ELR (cell line): ENCODE measurements at regions not wholly inside any gene's neighbourhood (a gene's known extent, or its start where the extent isn't known, plus 50 kb on each side); places are given as distances from the start of the nearest gene placed in this dataset.

Experiments
- DNase-seq: peaks from one replicate; pipeline ENCODE4 v3.0.0-alpha.2; 2015; ENCODE audit warnings: low read depth

DNA sequence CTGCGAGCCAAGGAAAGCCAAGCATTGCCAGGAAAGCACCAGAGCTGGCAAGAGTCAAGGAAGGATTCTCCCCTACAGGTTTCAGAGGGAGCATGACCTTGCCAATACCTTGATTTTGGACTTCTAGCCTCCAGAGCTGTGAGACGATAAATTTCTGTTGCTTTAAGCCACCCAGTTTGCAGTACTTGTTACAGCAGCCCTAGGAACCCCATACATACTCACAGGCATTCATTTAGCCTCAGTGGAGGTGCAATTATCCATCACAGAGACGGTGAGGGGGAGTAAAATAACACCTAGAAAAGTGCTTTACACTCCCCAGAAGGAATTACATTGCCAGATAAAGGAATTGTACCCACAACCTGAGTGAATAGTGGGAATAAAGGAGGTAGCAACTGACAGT is 167.4 kb upstream of the NFIA start:
- no peak for DNase-seq

DNA sequence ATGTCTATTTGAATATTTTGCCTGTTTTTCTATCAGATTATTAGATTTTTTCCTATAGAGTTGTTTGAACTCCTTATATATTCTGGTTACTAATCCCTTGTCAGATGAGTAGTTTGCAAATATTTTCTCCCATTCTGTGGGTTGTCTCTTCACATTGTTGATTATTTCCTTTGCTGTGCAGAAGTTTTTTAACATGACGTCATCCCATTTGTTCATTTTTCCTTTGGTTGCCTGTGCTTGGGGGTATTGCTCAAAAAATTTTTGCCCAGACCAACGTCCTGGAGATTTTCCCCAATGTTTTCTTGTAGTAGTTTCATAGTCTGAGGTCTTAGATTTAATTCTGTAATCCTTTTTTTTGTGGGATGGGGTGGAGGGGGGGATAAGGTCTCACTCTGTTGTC is 168.7 kb upstream of the NFIA start:
- peak; percentile 2 for DNase-seq

DNA sequence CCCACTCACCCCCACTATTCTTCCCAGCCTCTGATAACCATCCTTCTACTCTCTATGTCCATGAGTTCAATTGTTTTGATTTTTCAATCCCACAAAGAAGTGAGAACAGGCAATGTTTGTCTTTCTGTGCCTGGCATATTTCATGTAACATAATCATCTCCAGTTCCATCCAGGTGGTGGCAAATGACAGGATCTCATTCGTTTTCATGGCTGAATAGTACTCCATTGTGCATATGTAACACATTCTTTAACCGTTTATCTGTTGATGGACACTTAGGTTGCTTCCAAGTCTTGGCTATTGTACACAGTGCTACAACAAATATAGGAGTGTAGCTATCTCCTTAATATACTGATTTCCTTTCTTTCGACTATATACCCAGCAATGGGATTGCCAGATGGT is 169.3 kb upstream of the NFIA start:
- DNase-seq = no peak

DNA sequence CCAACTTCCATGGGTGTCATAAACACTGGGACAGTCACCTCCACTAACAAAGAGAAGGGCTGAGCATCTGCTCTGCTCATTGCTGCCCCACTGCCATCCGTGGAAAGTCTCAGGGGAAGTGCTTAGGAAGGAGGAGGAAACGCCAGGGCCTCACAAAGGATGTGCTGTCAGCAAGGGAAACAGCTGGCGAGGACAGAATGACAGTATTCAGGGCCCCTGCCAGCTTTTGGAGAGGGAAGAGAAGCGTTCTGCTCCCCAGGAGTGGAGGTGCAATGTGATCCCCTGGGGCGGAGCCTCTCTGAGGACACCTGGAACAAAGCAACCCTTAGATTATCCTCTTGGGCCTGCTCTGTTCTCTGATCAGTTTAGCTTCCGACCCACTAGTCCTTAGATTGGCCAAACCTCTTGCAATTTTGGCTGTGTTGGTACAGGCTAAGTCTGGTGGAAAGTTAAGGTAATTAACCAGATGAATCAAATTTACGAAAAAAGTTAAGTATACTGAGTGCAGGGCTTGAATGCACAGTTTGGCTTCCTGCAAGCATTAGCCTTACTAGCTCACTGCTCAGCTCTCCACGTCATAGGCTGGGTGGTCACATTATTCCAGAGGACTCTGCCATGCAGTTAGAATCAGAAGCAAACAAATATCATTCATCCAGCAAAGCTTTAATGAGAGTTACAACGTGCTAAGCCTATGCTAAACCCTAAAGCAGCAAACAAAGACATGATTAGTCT is 170.2 kb upstream of the NFIA start:
- DNase-seq = no peak

DNA sequence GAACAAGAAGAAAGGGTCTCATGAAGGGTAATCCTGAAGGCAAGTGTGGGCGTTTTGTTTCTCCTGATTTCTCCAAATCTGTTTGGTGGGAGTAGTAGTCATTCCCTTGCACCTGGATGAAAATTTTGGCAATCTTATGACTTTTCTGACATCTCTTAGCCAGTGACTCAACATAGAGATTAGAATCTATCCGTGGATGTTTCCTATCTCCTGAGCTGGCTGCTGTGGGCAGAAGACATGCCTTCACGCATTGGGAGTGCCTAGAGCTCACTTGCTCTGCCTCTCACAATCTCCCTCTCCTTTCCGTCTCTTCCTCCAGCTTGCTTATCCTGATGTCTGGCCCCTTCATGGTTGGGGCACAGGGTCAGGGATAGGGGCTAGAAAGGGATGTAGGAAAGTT is 174.2 kb upstream of the NFIA start:
- DNase-seq = no peak

DNA sequence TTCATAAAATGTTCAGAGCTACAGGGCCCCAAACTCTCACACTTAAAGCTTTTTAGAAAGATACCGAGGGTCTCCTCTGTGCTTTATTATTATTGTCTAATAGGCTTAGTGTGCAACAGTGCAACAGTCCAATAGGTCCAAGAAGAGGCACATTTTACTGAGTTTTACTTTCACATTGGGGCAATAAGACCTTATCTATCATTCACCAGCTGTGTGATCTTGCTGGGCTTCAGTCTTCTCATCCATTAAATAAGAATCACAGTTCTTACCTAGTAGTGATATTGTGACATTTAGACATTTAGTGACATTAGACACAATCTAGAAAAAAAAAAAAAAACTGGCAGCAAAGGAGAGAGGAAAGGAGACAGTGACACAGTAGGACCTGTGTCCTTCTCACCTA is 175.8 kb upstream of the NFIA start:
- DNase-seq = no peak

DNA sequence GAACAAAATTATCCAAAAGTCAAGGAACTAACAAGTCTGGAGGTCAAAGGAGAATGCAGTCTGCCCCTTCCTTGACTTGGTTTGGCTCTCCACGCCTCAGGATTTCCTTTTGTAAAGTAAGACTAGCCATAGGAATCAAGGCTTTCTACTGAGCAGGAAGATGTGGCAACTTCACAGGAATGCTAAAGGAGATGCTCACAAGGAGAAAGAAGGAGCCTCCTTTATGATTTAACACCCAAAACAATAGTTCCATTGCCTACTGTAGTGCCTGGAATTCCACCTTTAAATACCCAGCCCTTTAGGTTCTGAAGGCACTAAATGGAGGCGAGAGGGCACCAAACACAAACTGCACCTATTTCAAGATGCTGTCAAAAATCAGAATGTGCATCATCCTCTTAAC is 176.3 kb upstream of the NFIA start:
- DNase-seq = no peak

DNA sequence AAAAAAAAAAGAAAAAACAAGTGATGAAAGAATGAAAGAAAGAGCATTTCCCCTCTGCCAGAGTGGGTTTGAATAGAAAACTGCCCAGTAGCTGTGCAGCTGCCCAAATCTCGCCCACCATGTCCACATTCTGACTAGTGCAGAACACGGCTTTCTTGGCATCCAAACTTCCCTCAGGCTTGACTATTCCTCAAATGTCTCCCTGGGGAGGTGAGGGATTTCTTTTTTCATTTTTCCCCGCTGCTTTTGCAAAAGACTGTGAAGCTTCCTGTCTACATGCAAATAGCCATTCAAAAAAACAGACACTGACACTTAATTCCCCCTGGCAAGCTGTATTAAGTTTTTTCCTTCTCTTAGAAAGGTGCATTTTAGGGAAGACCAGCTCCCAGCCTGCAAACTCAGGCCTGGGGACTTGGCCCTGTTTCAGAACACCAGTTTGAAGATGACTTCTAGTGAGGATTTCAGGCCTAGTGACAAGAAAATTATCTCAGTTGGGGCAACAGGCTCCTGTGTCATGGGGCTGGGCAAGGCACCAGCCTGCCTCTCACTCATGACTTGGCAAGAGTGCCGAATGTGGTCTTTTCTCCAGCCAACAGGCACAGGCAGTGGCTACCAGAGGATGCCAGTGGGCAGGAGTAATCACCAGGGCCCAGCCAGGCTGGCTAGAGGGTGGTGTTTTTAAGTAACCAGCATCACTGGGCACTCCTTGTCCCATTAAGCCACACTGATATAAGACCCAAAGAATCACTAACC is 178.1 kb upstream of the NFIA start:
- DNase-seq = no peak

DNA sequence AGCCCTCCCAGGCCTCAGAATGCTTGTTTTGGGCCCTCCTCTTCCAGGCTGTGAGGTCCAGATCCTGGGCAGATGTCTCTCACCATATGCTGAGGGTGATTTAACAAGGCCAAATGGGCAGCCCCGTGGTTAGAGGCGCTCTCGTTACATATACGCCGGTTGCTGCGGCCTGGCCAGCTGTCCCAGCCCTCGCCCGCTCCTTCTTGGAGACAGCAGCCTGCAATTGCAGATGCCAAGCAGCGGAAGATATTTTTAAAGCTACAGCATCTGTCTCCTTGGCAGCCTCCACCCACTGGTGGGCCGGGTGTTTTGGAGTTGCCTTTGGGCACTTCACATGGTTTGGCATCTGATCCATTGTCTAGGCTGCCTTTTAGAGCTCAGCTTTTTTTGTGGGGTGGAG is 178.8 kb upstream of the NFIA start:
- no peak for DNase-seq

DNA sequence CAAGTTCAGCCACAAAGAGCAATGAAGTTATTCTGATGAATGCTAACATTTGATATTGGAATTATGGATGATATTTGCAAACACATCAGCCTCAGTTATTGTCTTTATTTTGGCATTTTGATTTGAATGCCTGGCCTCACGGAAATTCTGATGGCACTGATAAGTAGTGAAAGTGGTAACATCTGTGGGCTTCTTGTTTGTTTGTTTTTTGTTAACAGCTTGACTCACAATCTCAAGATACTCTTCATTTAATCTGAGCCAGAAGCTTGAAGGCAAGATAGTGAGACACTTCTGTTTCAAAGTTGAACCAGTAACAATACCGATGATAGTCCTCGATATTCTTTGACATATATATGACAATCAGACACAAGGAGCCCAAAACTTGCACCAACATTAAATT is 182.9 kb upstream of the NFIA start:
- no peak for DNase-seq

DNA sequence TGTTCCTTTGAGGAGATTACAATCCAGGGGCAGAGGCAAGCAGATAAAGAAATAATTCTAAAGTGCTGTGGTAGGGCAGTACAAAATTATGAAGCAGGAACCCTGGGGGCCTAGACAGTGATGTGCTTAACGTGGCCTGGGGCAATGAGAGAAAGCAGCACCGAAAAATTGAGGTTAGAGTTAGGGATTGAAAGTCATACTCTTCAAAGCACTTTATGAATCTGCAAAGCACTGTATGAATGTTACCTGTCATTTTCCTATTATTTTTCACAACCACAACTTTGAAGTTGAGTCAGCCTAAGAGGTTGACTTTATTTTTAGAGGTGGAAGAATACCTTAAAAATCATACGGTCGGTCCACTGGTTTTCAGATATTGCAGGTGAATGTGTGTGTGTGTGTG is 183.4 kb upstream of the NFIA start:
- DNase-seq = no peak

DNA sequence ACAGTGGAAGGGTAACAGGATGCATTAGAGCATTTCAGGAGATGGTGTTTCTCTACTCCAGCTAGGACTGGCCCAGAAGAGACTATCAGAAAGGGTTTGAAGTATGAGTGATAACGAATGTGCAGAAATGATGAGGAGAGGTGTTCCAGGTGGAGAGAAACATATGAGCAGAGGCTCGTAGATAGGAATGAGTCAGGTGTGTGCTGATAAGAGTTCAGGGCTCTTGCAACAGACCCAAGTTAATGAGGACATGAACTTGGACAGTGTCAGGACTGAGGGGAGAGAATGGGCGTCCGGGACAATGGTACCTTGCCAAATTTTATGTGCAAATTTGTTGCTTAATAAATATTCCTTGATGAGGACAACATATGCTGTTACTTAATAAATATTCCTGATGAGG is 183.9 kb upstream of the NFIA start:
- DNase-seq = no peak

DNA sequence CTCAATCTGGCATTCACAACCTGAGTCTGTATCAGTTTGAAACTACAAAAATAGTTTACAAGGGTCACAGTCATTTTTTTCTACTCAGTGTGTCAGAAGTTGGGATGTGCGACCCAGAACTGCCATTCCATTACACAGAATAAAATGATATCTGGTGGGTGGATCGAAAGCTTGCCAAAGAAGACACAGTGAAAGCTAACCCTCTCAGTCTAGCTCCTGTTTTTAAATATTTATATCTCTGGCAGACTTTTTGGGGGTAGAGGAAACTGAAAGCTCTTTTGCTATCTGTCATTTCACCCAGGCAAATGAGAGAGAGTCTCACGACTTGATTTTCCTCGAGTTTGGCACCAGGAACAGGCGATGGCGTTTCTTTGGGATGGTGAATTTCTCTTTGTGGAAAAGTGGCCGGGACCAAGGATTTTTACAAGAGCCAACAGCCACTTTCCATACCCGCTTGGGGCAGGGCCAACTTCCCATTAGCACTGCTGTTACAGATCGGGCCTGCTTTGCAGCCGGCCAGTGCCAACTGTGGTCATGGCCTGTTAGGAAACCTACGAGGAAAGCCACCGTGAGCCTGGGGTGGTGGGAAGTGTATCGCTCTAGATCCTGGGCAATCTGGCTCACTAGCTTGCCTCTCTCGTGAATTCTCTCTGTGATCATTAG is 185.5 kb upstream of the NFIA start:
- no peak for DNase-seq

DNA sequence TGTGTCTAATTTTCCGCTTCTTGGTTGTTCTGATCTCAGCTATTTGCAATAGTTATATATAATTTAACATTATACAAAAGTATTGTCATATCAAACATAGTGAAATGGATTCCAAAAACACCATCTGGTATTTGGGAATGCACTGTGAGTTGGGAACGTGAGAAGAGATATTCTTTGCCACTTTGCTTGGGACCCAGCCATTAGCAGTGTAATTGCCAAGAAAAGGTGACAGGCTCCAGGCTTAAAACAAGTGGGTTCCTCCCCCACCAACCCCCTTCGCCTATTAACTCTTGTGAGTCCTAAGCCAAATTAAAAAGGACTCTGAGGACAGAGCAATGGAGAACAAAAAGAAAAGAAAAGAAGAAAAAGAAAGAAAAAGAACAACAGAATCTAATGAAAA is 186.7 kb upstream of the NFIA start:
- no peak for DNase-seq

DNA sequence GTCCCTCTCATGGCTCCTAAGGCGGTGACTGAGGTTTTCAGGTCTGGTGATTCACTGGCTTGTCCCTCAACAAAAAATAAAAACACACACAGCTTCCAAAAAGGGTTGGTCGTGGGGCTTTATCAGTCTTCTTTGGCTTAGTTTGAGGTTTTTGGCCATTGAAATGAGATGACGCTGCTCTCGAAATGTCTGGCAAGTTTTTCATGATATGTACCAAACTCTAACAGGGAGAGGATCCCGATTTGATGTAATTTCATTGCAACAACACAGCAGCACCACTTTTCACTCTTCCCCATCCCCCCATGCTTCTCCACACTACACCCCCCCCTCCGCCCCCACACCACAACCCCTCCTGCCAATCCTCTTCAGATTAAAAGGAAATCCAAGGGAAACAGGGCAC is 187.1 kb upstream of the NFIA start:
- DNase-seq = no peak

DNA sequence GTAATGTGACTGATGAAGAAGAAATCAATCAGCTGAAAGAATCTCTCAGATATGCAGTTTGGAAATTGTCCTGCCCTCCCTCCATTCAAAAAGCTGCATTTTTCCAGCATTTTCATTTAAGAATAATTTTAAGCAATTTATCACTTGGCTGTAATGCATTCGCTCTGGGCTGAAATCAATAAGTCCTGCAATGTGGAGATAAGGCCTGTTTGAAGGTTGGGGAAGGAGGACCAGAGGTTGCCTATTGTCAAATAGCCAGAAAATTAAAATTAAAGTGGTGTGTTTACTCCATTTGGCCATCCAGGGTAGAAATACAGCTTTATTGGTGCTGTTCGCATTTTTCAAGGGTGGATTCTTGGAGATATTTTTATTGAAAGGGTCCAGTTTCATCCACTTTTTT is 187.6 kb upstream of the NFIA start:
- no peak for DNase-seq

DNA sequence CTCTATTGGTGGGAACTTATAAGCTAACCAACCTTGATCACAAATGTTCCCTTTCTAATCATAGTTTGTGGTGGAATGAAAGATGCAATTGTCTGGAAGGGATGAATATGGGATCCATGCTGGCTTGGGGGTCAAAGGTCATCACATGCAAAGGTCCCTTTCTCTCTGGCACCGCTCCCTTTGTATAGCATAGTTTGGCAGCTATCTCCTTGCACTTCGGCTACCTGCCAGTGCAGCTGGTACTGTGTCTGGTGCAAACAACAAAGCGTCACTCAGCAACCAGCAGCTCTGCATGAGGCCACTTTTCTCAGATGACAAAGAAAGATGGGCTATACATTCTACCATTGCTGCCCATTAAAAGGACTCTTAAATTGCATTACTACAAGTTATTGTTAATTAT is 188.2 kb upstream of the NFIA start:
- no peak for DNase-seq

DNA sequence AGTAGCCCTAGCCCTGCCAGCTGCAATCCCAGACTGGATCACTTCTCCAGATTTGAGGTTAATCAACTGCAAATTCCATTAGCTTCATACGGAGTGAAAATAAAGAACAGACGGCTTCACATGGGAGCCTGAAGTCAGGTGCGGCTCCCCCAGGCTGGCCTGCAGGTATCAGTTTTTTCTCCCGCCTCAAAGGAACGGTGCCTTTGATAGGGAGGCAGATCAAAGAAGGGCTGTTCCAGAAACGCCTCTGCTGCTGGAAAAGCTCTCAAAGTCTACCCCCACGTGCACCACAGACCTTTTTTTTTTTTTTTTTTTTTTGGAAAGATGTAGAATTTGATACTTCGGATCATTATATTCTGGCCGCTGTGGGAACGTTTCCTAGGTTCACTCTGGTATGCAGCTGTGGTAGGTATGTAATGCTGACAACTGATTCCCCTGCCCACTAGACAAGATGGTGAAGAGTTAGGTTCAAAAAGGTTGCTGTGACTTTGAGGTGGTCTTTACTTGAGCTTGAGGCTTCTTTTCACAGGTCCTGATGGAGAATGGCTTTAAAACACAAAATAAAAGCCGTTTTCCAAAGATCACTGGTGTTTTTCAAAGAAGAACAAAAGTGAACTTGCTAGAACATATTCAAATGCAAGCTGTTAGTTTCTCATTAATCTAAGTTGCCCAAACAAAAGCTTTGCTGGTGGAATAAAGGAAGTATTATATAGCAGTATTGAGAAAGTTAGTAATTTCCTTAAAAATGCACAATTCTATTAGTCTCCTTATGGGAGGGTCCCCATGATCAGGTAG is 189.0 kb upstream of the NFIA start:
- no peak for DNase-seq

DNA sequence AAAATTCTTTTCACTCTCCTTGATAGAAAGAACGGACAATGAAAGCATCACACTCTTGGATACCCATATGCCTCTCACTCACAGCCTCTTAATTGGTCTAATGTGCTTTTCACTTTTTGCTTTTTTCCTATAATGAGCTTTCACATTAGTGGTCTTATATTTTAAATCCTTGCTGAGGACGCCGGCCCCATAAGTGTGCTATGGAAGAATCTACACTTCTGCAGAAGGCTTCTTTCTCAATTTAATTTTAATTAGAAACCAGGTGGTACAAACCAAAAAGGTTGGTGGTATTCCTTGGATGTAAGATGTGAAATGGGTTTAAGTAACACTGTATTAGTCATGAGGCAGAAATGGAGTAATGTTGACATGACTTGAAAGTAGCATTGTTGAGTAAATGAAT is 190.6 kb upstream of the NFIA start:
- no peak for DNase-seq

DNA sequence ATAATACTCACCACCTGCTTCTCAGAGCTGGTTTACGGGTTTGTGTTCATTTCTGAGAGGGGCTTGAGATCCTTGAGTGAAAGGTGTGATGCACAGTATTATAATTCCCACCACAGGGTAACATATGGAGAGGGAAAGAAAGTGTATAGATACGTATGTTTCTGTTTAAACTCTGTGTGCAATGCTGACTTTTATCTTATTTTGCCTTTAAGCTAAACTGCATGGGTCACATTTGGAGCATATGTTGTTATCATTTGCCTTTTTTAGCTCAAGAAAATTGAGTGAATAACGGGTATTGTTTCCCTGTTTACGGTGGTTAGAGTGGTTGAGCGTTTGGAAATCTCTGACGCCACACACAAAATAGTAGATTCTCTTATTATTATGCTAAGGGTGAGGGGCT is 191.1 kb upstream of the NFIA start:
- DNase-seq = no peak

DNA sequence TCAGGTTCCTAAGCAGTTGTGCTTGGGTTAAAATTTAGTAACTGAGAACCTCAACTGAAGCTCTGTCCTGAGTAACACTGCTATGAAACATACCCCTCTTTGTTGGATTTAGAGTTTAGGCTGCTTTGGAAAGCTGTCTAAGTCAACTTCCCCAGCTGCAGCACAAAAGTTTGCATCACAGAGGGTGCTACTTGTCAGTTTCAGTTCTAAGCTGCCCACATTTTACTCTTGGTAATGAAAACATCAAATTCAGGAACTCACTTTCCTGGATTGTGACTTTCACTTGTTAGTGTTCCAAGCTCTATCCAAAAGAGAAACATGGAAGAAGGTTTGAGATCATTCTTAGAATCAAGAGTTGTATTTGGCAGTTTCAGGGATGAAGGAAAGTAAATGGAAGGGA is 191.7 kb upstream of the NFIA start:
- no peak for DNase-seq

DNA sequence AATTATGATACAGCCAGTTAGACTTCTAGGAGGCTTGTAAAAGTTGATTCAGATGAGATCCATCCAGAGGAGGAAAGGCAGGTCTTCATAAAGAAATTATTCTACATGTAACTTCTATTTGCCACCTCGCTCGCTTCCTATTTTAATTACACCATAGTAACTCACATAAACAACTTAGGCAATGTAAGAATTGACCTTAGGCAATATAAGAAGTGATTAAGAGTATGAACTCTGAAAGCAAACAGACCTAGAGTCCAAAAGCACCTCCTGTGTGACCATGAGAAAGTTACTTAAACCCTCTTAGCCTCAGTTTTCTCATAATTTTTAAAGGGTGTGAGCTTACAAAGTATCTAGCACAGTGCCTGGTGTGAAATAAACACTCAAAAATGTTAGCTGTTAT is 192.7 kb upstream of the NFIA start:
- no peak for DNase-seq

DNA sequence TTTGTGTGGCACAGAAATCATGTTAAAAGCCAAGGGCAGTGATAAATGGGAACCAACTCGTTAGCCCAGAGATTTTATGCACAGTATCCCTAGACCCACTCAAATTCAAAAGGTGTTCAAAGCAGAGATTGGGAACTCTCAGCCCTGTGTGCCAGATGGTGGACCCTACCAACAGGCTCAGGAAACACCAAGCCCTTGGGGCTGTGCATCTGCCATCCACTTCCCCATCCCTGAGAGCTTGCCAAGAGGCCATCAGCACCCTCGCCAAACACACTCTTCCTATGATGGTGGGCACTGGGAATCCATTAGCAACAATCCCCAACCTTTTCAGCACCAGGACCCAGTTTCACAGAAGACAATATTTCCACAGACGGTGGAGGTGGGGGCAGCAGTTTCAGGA is 194.2 kb upstream of the NFIA start:
- no peak for DNase-seq
